ENCODE measurements at regions not wholly inside any gene's neighbourhood (a gene's known extent, or its start where the extent isn't known, plus 50 kb on each side); places are given as distances from the start of the nearest gene placed in this dataset.

GRCh38 chr7:84337429-84337828 is 142.8 kb upstream of the SEMA3A start:
- ATAC-seq = no peak
- peak overlapping the region; percentile 11 for H2AFZ ChIP-seq (ENCODE audit: low read depth, low read length, poor library complexity, severe bottlenecking)
- no peaks in the 10 kb centered on the region for H3K27me3 ChIP-seq (ENCODE audit: insufficient read depth, low read length)
- no peaks in the 10 kb centered on the region for H3K9me3 ChIP-seq (ENCODE audit: control insufficient read depth in 1 of 2, insufficient read depth in 1 of 2, low read depth in 1 of 2, low read length in 2 of 2)
- RAD21 ChIA-PET (ENCODE audit: low non-redundant PET in 1 of 2, low total read pairs in 2 of 2, uncharacterized antibody in 2 of 2, unreplicated experiment in 2 of 2) = no interaction called here
- no peak overlapping the region for H3K4me3 ChIP-seq (replicated peaks in 1 of 2; ENCODE audit: low read depth in 1 of 2, low read length in 2 of 2)
- TF ChIP-seq SP1 (IDR thresholded peaks at IDR 0.05; ENCODE audit: low read depth) (no peak), EZH2phosphoT487 (IDR thresholded peaks at IDR 0.05; ENCODE audit: borderline replicate concordance) (no peak), YY1 (IDR thresholded peaks at IDR 0.05; ENCODE audit: extremely low read depth, insufficient replicate concordance, low read depth, low read length) (no peak), RAD21 (IDR thresholded peaks at IDR 0.05; ENCODE audit: low read depth) (no peak), JUND (IDR thresholded peaks at IDR 0.05) (no peak), CEBPB (IDR thresholded peaks at IDR 0.05; ENCODE audit: low read depth) (no peak), POLR2AphosphoS5 (IDR thresholded peaks at IDR 0.05; ENCODE audit: low read depth, low read length) (no peak), ZNF274 (IDR thresholded peaks at IDR 0.05; ENCODE audit: low read depth, low read length) (no peak), CBX3 (IDR thresholded peaks at IDR 0.05; ENCODE audit: low read depth) (no peak), FOSL1 (IDR thresholded peaks at IDR 0.05; ENCODE audit: low read depth) (no peak), ELF1 (IDR thresholded peaks at IDR 0.05; ENCODE audit: borderline replicate concordance, low read depth) (no peak), SRF (IDR thresholded peaks at IDR 0.05; ENCODE audit: low read depth) (no peak), EGR1 (IDR thresholded peaks at IDR 0.05; ENCODE audit: low read depth) (no peak)
- TF ChIP-seq, protein P1, sequence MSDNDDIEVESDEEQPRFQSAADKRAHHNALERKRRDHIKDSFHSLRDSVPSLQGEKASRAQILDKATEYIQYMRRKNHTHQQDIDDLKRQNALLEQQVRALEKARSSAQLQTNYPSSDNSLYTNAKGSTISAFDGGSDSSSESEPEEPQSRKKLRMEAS (IDR thresholded peaks at IDR 0.05) = no peak
- CTCF ChIA-PET = no interaction called here
- intact Hi-C loops (cut with micrococcal nuclease) = no loop called here
- no peak overlapping the region for H3K27ac ChIP-seq (ENCODE audit: low read depth, low read length)
- H3K79me2 ChIP-seq (ENCODE audit: insufficient read depth, low read length) = no peaks in the 10 kb centered on the region
- DNase-seq (ENCODE audit: low read depth, low spot score) = no peak
- H3K9ac ChIP-seq (ENCODE audit: low read length) = no peak overlapping the region
- no peaks in the 10 kb centered on the region for H4K20me1 ChIP-seq (ENCODE audit: insufficient read depth)
- no peaks in the 10 kb centered on the region for H3K36me3 ChIP-seq (ENCODE audit: control insufficient read depth in 1 of 2, insufficient read depth in 2 of 2, low read length in 2 of 2)
- H3K4me2 ChIP-seq (ENCODE audit: low read length) = no peak overlapping the region
- no peaks in the 10 kb centered on the region for H3K4me1 ChIP-seq (ENCODE audit: control insufficient read depth in 1 of 2, insufficient read depth in 2 of 2, low read length in 2 of 2)
- no TSS peak for BruUV-seq (replicated peaks)
- no peaks in the 10 kb centered on the region for H3K9me2 ChIP-seq (ENCODE audit: insufficient read depth)
- POLR2A ChIA-PET = no interaction called here

- intact Hi-C loops (cut with micrococcal nuclease) = no loop called here
- no peak overlapping the region for H3K4me3 ChIP-seq (replicated peaks in 1 of 2; ENCODE audit: low read depth in 1 of 2, low read length in 2 of 2)
- no peaks in the 10 kb centered on the region for H3K4me1 ChIP-seq (ENCODE audit: control insufficient read depth in 1 of 2, insufficient read depth in 2 of 2, low read length in 2 of 2)
- no peak overlapping the region for H3K4me2 ChIP-seq (ENCODE audit: low read length)
- no peaks in the 10 kb centered on the region for H4K20me1 ChIP-seq (ENCODE audit: insufficient read depth)
- RAD21 ChIA-PET (ENCODE audit: low non-redundant PET in 1 of 2, low total read pairs in 2 of 2, uncharacterized antibody in 2 of 2, unreplicated experiment in 2 of 2) = no interaction called here
- H3K27me3 ChIP-seq (ENCODE audit: insufficient read depth, low read length) = no peaks in the 10 kb centered on the region
- ATAC-seq = no peak
- CTCF ChIA-PET = no interaction called here
- no TSS peak for BruUV-seq (replicated peaks)
- no peak overlapping the region for H3K9ac ChIP-seq (ENCODE audit: low read length)
- POLR2A ChIA-PET = no interaction called here
- H3K27ac ChIP-seq (ENCODE audit: low read depth, low read length) = no peak overlapping the region
- H3K36me3 ChIP-seq (ENCODE audit: control insufficient read depth in 1 of 2, insufficient read depth in 2 of 2, low read length in 2 of 2) = no peaks in the 10 kb centered on the region
- TF ChIP-seq, protein P1 (IDR thresholded peaks at IDR 0.05) = no peak
- TF ChIP-seq RAD21 (IDR thresholded peaks at IDR 0.05; ENCODE audit: low read depth) (no peak), YY1 (IDR thresholded peaks at IDR 0.05; ENCODE audit: extremely low read depth, insufficient replicate concordance, low read depth, low read length) (no peak), EZH2phosphoT487 (IDR thresholded peaks at IDR 0.05; ENCODE audit: borderline replicate concordance) (no peak), EGR1 (IDR thresholded peaks at IDR 0.05; ENCODE audit: low read depth) (no peak), ZFX (IDR thresholded peaks at IDR 0.05) (no peak), SRF (IDR thresholded peaks at IDR 0.05; ENCODE audit: low read depth) (no peak), CBX3 (IDR thresholded peaks at IDR 0.05; ENCODE audit: low read depth) (no peak), POLR2AphosphoS5 (IDR thresholded peaks at IDR 0.05; ENCODE audit: low read depth, low read length) (no peak)
- TF ChIP-seq, protein P2, sequence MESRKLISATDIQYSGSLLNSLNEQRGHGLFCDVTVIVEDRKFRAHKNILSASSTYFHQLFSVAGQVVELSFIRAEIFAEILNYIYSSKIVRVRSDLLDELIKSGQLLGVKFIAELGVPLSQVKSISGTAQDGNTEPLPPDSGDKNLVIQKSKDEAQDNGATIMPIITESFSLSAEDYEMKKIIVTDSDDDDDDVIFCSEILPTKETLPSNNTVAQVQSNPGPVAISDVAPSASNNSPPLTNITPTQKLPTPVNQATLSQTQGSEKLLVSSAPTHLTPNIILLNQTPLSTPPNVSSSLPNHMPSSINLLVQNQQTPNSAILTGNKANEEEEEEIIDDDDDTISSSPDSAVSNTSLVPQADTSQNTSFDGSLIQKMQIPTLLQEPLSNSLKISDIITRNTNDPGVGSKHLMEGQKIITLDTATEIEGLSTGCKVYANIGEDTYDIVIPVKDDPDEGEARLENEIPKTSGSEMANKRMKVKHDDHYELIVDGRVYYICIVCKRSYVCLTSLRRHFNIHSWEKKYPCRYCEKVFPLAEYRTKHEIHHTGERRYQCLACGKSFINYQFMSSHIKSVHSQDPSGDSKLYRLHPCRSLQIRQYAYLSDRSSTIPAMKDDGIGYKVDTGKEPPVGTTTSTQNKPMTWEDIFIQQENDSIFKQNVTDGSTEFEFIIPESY (IDR thresholded peaks at IDR 0.05; ENCODE audit: extremely low read depth, insufficient replicate concordance, low read length) = no peak
- no peak overlapping the region for H2AFZ ChIP-seq (ENCODE audit: low read depth, low read length, poor library complexity, severe bottlenecking)
- no peaks in the 10 kb centered on the region for H3K9me2 ChIP-seq (ENCODE audit: insufficient read depth)
- no peaks in the 10 kb centered on the region for H3K9me3 ChIP-seq (ENCODE audit: control insufficient read depth in 1 of 2, insufficient read depth in 1 of 2, low read depth in 1 of 2, low read length in 2 of 2)
- no peaks in the 10 kb centered on the region for H3K79me2 ChIP-seq (ENCODE audit: insufficient read depth, low read length)
- DNase-seq (ENCODE audit: low read depth, low spot score) = no peak
Observed at GRCh38 chr7:84336766-84337165, 142.2 kb upstream of the SEMA3A start.

All from HCT116 (cell line).